Skeletal muscle satellite cell (primary cell): ENCODE measurements at regions not wholly inside any gene's neighbourhood (a gene's known extent, or its start where the extent isn't known, plus 50 kb on each side); places are given as distances from the start of the nearest gene placed in this dataset.

Experiments used
- H3K27me3 ChIP-seq: 2 replicates; pipeline ENCODE4 v1.7.0; 2013; ENCODE audit warnings: low read length; ENCODE audit not compliant: control insufficient read depth, insufficient read depth
- H3K36me3 ChIP-seq: 2 replicates; pipeline ENCODE4 v1.7.0; 2013; ENCODE audit warnings: mild to moderate bottlenecking, control low read depth, low read length; ENCODE audit not compliant: insufficient read depth
- H3K4me1 ChIP-seq: 2 replicates; pipeline ENCODE4 v1.7.0; 2013; ENCODE audit warnings: low read length; ENCODE audit not compliant: control insufficient read depth, insufficient read depth
- H3K4me2 ChIP-seq: 2 replicates; pipeline ENCODE4 v1.7.0; 2013; ENCODE audit warnings: mild to moderate bottlenecking, low read length
- H3K4me3 ChIP-seq: 2 replicates; pipeline ENCODE4 v1.7.0; 2013; ENCODE audit warnings: low read length
- H3K9ac ChIP-seq: 2 replicates; pipeline ENCODE4 v1.7.0; 2013; ENCODE audit warnings: mild to moderate bottlenecking, low read depth, low read length, moderate library complexity
- H3K9me3 ChIP-seq: replicated peaks from 2 replicates; pipeline ENCODE4 v1.7.0; 2013; ENCODE audit warnings: mild to moderate bottlenecking, control low read depth, low read length

DNA sequence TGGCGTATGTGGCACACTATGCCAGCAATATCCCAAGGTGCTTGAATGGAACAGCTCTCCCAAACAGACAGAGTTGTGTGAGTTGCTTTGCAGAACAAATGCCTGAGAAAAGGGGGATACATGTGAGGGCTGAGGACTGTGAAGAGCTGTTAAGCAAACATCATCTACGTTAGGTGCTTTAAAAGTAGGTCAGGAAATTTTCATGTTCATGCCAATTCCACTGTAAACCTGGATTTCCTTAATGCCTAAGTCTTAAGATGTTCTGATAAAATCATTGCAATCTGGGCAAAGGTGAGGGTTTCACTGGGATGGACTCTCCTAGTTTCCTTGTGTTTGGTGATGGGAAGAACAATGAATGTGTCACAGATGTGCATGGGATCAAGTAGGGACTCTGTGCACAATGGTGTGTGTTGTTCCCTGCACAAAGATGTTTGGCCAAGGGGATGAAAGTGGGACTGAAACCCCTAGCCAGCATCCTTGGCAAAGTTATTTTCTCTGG, 227.9 kb downstream of the KTN1 start:
- Histone ChIP-seq H3K9ac (no peak overlapping the region), H3K27me3 (no peaks in the 10 kb centered on the region), H3K4me2 (no peak overlapping the region), H3K36me3 (no peaks in the 10 kb centered on the region), H3K4me3 (no peak overlapping the region), H3K4me1 (peaks cover 4% of the 10 kb centered on the region), H3K9me3 (no peaks in the 10 kb centered on the region)

DNA sequence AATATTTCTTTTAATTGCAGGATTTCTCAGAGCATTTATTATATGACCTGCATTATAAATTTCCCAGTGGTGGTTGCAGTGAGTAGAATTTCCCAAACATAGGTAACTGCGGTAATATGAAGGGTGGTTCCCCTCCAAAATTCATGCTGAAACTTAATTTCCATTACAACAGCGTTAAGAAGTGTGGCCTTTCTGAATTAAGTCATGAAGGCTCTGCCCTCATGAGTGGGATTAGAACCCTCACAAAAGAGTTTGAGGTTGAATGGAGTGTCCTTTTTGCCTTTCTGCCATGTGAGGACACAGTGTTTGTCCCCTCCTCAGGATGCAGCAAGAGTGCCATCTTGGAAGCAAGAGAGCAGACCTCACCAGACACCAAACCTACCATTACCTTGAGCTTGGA, 233.6 kb downstream of the KTN1 start:
- Histone ChIP-seq H3K9me3 (no peaks in the 10 kb centered on the region), H3K9ac (no peak overlapping the region)

DNA sequence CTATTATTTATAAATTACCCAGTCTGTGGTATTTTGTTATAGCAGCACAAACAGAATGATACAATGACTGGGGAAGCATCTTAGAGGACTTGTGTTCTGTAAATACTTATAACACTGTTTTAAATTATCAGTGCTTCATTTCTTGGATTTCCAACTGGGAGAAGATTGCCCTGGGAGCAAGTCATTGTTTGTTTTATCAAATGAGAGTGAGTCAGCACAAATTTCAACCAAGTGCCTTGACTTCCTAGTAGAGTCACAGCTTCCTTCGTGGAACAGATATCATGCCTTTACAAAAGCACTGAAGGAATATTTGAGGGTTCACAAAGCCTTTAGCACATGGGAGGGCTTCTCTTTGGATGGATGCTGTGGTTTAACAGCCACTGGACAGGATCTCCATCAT, 234.1 kb downstream of the KTN1 start:
- Histone ChIP-seq H3K4me1 (peaks cover 6% of the 10 kb centered on the region), H3K36me3 (no peaks in the 10 kb centered on the region), H3K9me3 (no peaks in the 10 kb centered on the region), H3K27me3 (no peaks in the 10 kb centered on the region), H3K4me3 (no peak overlapping the region), H3K9ac (no peak overlapping the region), H3K4me2 (no peak overlapping the region)

More for the DNA sequence above, 233.6 kb downstream of the KTN1 start:
- Histone ChIP-seq H3K4me2 (no peak overlapping the region), H3K36me3 (no peaks in the 10 kb centered on the region), H3K27me3 (no peaks in the 10 kb centered on the region), H3K4me3 (no peak overlapping the region), H3K4me1 (peaks cover 6% of the 10 kb centered on the region)

DNA sequence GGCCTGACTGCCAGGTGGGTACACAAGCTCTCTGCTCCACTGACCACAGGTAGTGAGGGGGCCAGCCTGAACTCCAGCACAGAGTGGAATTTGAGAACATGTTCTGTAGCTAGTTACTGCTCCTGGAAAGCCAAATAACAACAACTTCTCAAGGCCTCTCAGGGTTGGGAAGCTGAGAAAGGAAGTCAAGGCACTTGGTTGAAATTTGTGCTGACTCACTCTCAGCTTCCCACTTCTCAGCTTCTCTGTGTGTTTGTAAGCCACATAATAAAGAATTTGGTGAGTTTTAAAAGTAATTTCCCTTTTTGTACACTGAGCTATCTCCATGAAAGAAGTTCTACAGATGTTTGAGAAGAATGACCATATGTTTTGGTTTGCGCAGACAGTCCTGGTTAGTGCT, 234.9 kb downstream of the KTN1 start:
- Histone ChIP-seq H3K4me2 (no peak overlapping the region), H3K4me3 (no peak overlapping the region), H3K9ac (no peak overlapping the region), H3K9me3 (no peaks in the 10 kb centered on the region), H3K4me1 (peaks cover 6% of the 10 kb centered on the region), H3K36me3 (no peaks in the 10 kb centered on the region), H3K27me3 (no peaks in the 10 kb centered on the region)

DNA sequence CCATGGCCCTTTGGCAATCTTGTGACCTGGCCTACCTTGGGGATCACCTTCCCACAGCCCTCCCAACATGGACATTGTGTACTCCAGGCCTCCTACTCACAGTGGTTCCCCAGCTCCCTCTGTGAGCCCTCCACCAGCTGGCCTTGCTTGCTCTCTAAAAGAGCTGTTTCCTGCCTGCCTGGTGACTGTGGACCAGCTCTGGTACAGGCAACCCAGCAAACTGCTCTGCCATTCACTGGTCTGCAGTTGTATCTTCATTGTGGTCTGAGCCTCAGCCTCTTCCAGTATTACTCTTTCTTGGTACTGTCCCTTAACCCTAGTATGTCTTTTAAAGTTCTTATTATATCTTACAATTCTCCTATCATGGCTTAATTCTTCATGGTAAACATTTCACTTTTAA, 236.2 kb downstream of the KTN1 start:
- no peaks in the 10 kb centered on the region for H3K9me3 ChIP-seq
- H3K36me3 ChIP-seq, result no peaks in the 10 kb centered on the region
- no peak overlapping the region for H3K9ac ChIP-seq
- H3K4me2 ChIP-seq, result no peak overlapping the region
- H3K4me1 ChIP-seq, result peaks cover 6% of the 10 kb centered on the region
- H3K27me3 ChIP-seq, result no peaks in the 10 kb centered on the region
- no peak overlapping the region for H3K4me3 ChIP-seq

DNA sequence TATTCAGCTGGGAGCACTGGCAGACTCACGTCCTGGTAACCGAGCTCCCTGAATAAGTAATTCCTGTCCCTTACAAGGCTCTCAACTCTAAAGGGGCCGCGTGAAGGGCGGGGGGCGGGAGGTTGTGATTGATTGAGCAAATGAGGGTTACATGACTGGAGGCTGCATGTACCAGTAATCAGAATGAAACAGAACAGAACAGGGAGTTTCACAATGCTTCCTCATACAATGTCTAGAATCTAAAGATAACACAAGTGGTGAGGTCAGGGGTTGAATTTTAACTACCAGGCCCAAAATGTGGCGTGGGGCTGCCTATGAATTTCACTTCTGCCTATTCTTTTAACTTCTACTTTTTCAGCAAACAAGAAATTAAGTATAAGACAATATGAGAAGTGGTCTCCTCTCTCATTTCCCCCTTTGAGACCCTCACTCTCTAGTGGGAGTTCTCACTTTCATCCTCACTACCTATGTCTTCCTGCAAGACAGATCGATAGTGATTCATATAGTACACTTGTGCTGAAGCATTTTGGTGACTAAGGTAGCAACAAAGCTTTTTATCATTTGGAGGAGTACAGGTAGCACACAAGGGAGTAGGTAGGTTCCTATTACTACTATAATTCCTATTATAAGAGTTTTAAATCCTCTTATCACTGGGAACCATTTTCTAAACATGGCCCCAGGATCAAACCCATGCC, 239.8 kb downstream of the KTN1 start:
- Histone ChIP-seq H3K9ac (no peak overlapping the region), H3K4me2 (no peak overlapping the region), H3K4me1 (peaks cover 4% of the 10 kb centered on the region), H3K9me3 (no peaks in the 10 kb centered on the region), H3K4me3 (no peak overlapping the region), H3K27me3 (peaks cover 15% of the 10 kb centered on the region), H3K36me3 (no peaks in the 10 kb centered on the region)

DNA sequence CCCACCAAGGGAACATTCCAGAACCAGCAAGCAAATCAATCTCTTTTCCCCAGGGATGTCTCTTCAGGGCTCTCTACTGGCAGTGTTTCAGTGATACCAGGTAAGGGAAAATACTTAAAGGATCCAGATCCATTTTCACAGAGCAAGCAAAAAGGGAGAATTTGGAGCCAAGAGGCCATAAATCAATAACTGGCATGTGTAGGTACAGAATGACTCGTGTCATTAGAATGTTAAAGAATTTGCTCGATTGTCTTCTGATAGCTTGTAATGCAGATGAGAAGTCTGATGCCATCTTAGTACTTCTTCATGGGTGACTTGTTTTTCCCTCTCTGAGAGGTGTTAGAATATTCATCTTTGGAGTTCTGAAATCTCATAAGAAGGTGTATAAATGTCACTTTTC, 242.9 kb downstream of the KTN1 start:
- Histone ChIP-seq H3K4me3 (no peak overlapping the region), H3K4me1 (no peaks in the 10 kb centered on the region), H3K4me2 (no peak overlapping the region), H3K36me3 (no peaks in the 10 kb centered on the region), H3K27me3 (peaks cover 18% of the 10 kb centered on the region), H3K9me3 (no peaks in the 10 kb centered on the region), H3K9ac (no peak overlapping the region)

DNA sequence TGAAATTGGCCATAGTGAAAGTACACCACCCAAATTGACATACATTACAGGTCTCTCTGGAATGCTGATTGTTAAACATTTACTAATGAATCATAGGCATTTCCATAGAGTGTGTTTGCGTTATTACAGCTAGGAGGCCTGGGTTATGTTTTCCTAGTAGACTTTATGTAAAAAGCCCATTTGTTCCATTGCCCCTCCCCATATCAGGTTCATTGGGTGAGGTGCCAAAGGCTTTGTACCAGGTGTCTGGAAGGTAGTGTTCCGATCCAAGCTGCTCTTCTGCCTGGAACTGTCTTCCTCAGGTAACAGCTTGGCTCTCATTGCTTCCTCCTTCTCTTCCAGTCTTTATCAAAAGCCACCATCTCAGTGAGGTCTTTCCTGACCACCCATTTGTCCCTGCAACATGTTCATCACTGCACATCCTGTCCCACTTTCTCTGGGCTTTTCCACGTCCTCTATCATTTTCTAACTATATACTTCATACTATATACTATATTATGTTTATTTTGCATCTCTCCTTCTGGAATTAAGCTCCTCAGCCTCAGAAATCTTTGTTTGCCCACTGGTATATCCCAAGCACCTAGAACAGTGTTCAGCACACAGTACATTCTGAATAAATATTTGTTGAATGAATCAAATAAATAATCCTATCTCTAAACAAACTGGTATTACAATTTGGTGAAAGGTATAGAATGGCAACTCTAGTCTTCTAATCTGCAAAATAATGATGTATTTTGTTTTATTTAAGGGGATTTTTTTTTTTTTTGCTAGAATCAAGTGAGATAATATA, 252.3 kb downstream of the KTN1 start:
- no peak overlapping the region for H3K4me3 ChIP-seq
- H3K4me1 ChIP-seq, result no peaks in the 10 kb centered on the region
- no peak overlapping the region for H3K9ac ChIP-seq
- H3K4me2 ChIP-seq, result no peak overlapping the region
- peaks cover 6% of the 10 kb centered on the region for H3K27me3 ChIP-seq
- H3K36me3 ChIP-seq, result no peaks in the 10 kb centered on the region
- H3K9me3 ChIP-seq, result no peaks in the 10 kb centered on the region

DNA sequence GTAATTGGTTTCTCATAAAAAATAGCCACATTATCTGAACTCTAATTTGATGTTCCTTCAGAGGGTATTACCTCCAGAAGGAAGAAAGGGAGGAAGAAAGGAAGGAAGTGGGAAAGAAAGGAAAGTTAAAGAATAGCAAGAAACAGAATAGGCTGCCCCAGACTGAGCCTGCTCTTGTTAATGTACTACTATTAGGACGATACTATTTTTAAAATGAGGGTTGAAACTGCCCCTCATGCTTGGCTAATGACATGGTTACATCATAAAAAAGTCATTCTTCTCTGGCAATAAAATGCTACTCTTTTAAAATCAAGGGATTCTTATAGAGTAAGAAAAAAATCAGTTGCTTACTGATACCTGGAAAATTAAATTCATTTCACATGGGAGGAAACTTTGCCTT, 253.0 kb downstream of the KTN1 start:
- Histone ChIP-seq H3K4me2 (no peak overlapping the region), H3K9me3 (no peaks in the 10 kb centered on the region), H3K36me3 (no peaks in the 10 kb centered on the region), H3K4me3 (no peak overlapping the region), H3K27me3 (peaks cover 6% of the 10 kb centered on the region), H3K9ac (no peak overlapping the region), H3K4me1 (no peaks in the 10 kb centered on the region)

DNA sequence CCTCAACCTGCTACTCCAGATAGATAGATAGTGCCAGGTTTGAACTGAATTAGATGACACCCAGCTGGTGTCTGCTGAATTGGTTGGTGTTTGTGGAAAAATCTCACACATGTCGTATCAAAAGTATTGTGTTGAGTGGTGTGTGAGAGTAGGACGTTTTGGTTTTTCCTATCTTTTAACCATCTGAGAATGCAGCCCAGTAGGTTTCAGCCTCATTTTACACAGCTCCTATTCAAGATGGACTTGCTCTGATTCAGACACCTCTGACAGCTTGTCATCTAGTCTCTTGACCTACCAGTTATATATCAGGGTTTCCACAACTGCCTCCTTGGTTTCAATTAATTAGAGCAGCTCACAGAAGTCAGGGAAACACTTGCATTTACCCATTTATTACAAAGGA, 254.4 kb downstream of the KTN1 start:
- peaks cover 6% of the 10 kb centered on the region for H3K27me3 ChIP-seq
- H3K36me3 ChIP-seq, result no peaks in the 10 kb centered on the region
- no peak overlapping the region for H3K9ac ChIP-seq
- no peaks in the 10 kb centered on the region for H3K4me1 ChIP-seq
- no peak overlapping the region for H3K4me2 ChIP-seq
- H3K9me3 ChIP-seq, result no peaks in the 10 kb centered on the region
- H3K4me3 ChIP-seq, result no peak overlapping the region

DNA sequence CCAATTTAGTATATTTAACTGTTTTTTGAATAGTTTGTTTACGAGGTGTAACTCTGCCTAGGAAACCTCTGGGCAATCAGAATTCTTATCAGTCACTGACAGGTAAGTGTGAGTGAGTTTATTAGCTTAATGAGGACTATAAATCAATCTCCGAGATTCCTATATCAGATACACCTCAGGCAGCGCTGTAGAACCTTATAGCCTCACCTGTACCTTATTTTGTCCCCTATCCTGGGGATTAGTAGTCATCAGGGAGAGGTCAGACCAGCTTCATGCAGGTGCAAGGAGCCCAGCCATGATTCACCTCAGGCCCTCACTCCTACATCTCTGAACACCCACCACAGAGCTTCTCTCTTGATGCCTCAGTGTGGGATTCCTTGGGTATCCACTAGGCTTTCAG, 256.0 kb downstream of the KTN1 start:
- Histone ChIP-seq H3K36me3 (no peaks in the 10 kb centered on the region), H3K27me3 (peaks cover 6% of the 10 kb centered on the region), H3K9ac (no peak overlapping the region), H3K9me3 (no peaks in the 10 kb centered on the region), H3K4me2 (no peak overlapping the region), H3K4me3 (no peak overlapping the region), H3K4me1 (no peaks in the 10 kb centered on the region)

DNA sequence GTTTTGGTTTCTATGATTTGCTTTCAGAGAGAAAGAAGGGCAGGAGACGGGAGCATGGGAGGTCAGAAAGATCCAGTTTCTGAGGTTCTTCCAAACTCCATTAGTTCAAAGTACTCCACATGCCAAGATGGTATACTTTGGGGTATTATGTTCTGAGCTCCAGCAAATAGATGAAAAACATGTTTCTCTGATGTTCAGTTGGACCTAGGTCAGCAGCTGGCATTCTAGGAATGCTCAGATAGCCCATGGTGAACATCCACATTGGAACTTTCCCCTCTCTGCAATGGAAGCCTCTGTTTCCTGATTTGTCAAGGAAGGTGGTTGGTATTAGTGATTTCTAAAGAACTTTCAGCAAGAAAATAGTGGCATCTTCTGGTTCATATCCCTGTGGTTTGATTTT, 257.5 kb downstream of the KTN1 start:
- H3K9me3 ChIP-seq, result no peaks in the 10 kb centered on the region
- H3K4me2 ChIP-seq, result no peak overlapping the region
- no peak overlapping the region for H3K4me3 ChIP-seq
- no peaks in the 10 kb centered on the region for H3K4me1 ChIP-seq
- H3K36me3 ChIP-seq, result no peaks in the 10 kb centered on the region
- no peak overlapping the region for H3K9ac ChIP-seq
- H3K27me3 ChIP-seq, result peaks cover 6% of the 10 kb centered on the region
